ENCODE measurements at regions not wholly inside any gene's neighbourhood (a gene's known extent, or its start where the extent isn't known, plus 50 kb on each side); places are given as distances from the start of the nearest gene placed in this dataset.

DNA sequence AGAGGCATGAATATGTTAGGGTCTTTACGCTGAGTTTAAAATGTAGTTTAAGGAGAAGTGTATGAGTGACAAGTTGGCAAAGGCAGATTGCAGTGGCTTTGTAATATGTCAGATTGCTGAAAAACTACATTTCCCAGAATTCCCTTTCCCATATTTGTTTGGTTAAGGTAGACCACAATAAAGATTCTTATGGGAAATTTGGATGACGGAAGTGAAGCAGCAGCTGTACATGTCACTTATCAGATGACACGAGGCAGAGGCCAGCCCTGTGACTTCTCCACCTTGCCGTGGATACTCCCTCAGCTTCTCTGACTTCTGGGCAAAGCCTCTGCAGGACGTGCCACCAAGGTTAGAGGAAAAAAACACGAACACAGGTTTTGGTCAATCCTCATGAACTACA is 229.7 kb upstream of the DKK2 start:
- H3K36me3 Mint-ChIP-seq (ENCODE audit: low read depth) = no peaks in the 10 kb centered on the region
- H3K27me3 Mint-ChIP-seq = peaks cover 3% of the 10 kb centered on the region
- DNase-seq = no peak
- H3K4me3 Mint-ChIP-seq = no peak overlapping the region
- ChIA-PET CTCF (no interaction called here), POLR2A (no interaction called here)
- no peaks in the 10 kb centered on the region for H3K4me1 Mint-ChIP-seq
- H3K27ac Mint-ChIP-seq = no peak overlapping the region
- no peaks in the 10 kb centered on the region for H3K9me3 Mint-ChIP-seq

- POLR2A ChIA-PET = no interaction called here
- Mint-ChIP-seq H3K4me3 (no peak overlapping the region), H3K9me3 (no peaks in the 10 kb centered on the region), H3K4me1 (no peaks in the 10 kb centered on the region), H3K27ac (no peak overlapping the region), H3K27me3 (peaks cover 9% of the 10 kb centered on the region), H3K36me3 (ENCODE audit: low read depth) (no peaks in the 10 kb centered on the region)
- no peak for DNase-seq
- CTCF ChIA-PET = no interaction called here
Measured at GRCh38 chr4:107261241-107261874, 225.2 kb upstream of the DKK2 start.

DNA sequence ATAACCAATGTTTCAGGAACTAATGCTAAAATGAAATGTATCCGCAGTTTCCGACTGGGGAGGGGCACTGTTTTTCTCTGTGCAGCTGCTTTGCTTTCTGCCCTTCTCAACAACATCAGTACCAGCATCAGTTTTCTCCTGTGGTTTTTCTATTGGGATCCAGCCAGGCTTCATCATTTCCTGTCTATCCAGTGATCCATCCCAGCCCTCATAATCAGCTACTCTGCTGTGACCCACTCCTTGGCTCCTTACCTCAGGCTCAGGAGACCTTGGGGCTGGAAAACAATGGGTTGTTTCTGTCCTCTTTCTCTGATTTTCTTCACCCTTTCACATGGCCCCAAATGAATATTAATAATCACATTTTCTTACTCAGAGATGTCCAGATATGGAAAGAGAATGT is 222.2 kb upstream of the DKK2 start:
- CTCF ChIA-PET = no interaction called here
- no peaks in the 10 kb centered on the region for H3K36me3 Mint-ChIP-seq (ENCODE audit: low read depth)

DNA sequence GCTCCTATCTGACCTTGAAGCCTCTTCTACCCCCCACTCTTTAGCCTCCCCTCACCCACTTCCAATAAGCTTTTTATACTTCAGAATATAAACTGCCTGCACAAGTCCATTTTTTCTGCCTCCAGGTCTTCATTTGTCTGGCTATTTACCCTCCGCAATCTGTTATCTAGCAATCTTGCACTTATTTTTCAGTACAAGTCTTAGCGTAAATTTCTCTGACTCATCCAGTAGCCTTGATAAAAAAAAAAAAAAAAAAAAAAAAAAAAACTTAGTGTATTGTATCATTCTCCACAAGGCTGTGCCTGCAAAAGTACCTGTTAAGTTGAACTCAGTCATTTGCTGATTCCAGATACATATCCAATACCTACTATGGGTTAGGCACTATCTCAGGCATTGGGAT is 219.5 kb upstream of the DKK2 start:
- H3K9me3 Mint-ChIP-seq = no peaks in the 10 kb centered on the region
- H3K27ac Mint-ChIP-seq = no peak overlapping the region
- CTCF ChIA-PET = no interaction called here
- POLR2A ChIA-PET = no interaction called here
- DNase-seq = no peak
- no peak overlapping the region for H3K4me3 Mint-ChIP-seq
- no peaks in the 10 kb centered on the region for H3K4me1 Mint-ChIP-seq
- peaks cover 4% of the 10 kb centered on the region for H3K27me3 Mint-ChIP-seq
- no peaks in the 10 kb centered on the region for H3K36me3 Mint-ChIP-seq (ENCODE audit: low read depth)

More for the DNA sequence above, 222.2 kb upstream of the DKK2 start:
- no peak overlapping the region for H3K27ac Mint-ChIP-seq
- POLR2A ChIA-PET = no interaction called here
- no peaks in the 10 kb centered on the region for H3K4me1 Mint-ChIP-seq
- peaks cover 9% of the 10 kb centered on the region for H3K27me3 Mint-ChIP-seq
- no peak for DNase-seq
- no peak overlapping the region for H3K4me3 Mint-ChIP-seq
- H3K9me3 Mint-ChIP-seq = no peaks in the 10 kb centered on the region

- no peaks in the 10 kb centered on the region for H3K9me3 Mint-ChIP-seq
- POLR2A ChIA-PET = no interaction called here
- H3K27me3 Mint-ChIP-seq = peaks cover 3% of the 10 kb centered on the region
- H3K4me3 Mint-ChIP-seq = no peak overlapping the region
- CTCF ChIA-PET = no interaction called here
- no peaks in the 10 kb centered on the region for H3K36me3 Mint-ChIP-seq (ENCODE audit: low read depth)
- no peak overlapping the region for H3K27ac Mint-ChIP-seq
- H3K4me1 Mint-ChIP-seq = no peaks in the 10 kb centered on the region
- DNase-seq = no peak
Measured at GRCh38 chr4:107255114-107255513, 219.0 kb upstream of the DKK2 start.

DNA sequence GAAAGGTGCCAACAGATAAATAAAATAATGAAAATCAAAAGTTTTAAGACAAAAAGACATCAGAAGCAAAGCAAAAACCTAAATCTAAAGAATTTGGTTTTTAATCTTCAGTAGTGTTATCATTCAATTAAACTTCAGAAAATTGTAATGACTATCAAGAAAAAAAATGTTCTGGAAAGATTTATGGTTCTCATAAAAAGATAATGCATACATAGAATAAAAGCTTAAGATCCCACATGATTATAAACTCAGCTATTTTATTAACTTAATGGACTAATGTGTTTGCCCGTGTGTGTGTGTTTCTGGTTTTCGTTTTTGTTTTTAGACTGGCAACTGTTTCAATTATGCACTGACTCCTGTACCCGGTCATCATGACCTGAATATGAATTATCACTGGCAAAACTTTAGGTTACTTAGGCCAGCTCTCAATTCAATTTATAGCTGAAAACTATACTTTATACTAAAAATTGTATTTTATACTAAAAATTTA is 217.5 kb upstream of the DKK2 start:
- Mint-ChIP-seq H3K9me3 (no peaks in the 10 kb centered on the region), H3K4me3 (no peak overlapping the region), H3K4me1 (no peaks in the 10 kb centered on the region), H3K27ac (no peak overlapping the region), H3K27me3 (peaks cover 3% of the 10 kb centered on the region), H3K36me3 (ENCODE audit: low read depth) (no peaks in the 10 kb centered on the region)
- DNase-seq = no peak
- ChIA-PET CTCF (no interaction called here), POLR2A (no interaction called here)

GRCh38 chr4:107253090-107253489 is 217.0 kb upstream of the DKK2 start:
- no peak overlapping the region for H3K4me3 Mint-ChIP-seq
- ChIA-PET CTCF (no interaction called here), POLR2A (no interaction called here)
- no peak for DNase-seq
- no peaks in the 10 kb centered on the region for H3K9me3 Mint-ChIP-seq
- peaks cover 3% of the 10 kb centered on the region for H3K27me3 Mint-ChIP-seq
- no peak overlapping the region for H3K27ac Mint-ChIP-seq
- H3K4me1 Mint-ChIP-seq = no peaks in the 10 kb centered on the region
- no peaks in the 10 kb centered on the region for H3K36me3 Mint-ChIP-seq (ENCODE audit: low read depth)

- Mint-ChIP-seq H3K27ac (no peak overlapping the region), H3K27me3 (peaks cover 3% of the 10 kb centered on the region), H3K36me3 (ENCODE audit: low read depth) (no peaks in the 10 kb centered on the region), H3K4me3 (no peak overlapping the region), H3K9me3 (no peaks in the 10 kb centered on the region), H3K4me1 (no peaks in the 10 kb centered on the region)
- ChIA-PET CTCF (no interaction called here), POLR2A (no interaction called here)
- DNase-seq = no peak
Measured at GRCh38 chr4:107252571-107252970, 216.5 kb upstream of the DKK2 start.

DNA sequence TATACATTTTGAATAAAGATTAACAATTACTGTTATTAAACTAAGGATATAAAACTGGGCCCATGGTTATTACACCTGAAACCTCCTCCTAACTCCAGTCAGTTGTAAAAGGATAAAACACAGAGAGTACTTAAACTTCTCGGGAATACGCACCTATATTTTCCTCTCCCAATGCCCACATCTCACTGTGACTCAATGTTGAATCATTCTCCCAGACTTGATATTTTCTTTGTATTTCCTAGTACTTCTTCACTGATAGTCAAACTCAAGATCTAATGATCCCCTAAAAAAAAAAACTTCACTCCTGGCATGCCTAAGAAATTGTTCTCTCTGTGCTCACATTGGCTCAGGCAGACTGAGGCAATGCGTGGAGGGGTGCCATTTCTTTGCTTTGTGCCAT is 212.5 kb upstream of the DKK2 start:
- no peak overlapping the region for H3K4me3 Mint-ChIP-seq
- CTCF ChIA-PET = no interaction called here
- POLR2A ChIA-PET = no interaction called here
- no peaks in the 10 kb centered on the region for H3K36me3 Mint-ChIP-seq (ENCODE audit: low read depth)
- no peak for DNase-seq
- H3K9me3 Mint-ChIP-seq = no peaks in the 10 kb centered on the region
- H3K27ac Mint-ChIP-seq = no peak overlapping the region
- H3K4me1 Mint-ChIP-seq = no peaks in the 10 kb centered on the region
- no peaks in the 10 kb centered on the region for H3K27me3 Mint-ChIP-seq

- H3K4me1 Mint-ChIP-seq = no peaks in the 10 kb centered on the region
- ChIA-PET POLR2A (no interaction called here), CTCF (no interaction called here)
- H3K27ac Mint-ChIP-seq = no peak overlapping the region
- DNase-seq = no peak
- no peaks in the 10 kb centered on the region for H3K36me3 Mint-ChIP-seq (ENCODE audit: low read depth)
- H3K4me3 Mint-ChIP-seq = no peak overlapping the region
- H3K27me3 Mint-ChIP-seq = no peaks in the 10 kb centered on the region
- H3K9me3 Mint-ChIP-seq = no peaks in the 10 kb centered on the region
Measured at GRCh38 chr4:107247738-107248137, 211.6 kb upstream of the DKK2 start.

DNA sequence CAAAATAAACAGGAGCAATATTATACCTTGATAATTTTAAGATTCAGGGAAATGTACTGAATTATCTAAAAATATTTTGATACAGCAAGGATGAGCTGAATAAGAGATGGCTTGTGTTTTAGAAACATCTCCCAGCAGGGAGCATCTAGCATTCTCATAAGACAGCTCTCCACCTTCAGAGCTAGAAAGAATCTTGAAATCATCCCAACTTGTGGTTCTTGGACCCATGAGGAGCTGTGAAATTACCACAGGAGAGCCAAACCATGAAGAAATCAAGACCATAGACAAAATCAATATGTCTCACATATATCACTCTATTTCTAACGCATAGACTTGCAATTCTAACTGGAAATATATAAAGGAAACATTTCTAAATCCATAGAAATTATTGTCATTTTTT is 210.6 kb upstream of the DKK2 start:
- CTCF ChIA-PET = interaction anchor here (0.7 kb wide), 1 partner anchor 377 kb away, joined by 3 read pairs; no protein-coding TSS in a partner anchor
- no peaks in the 10 kb centered on the region for H3K36me3 Mint-ChIP-seq (ENCODE audit: low read depth)
- H3K4me1 Mint-ChIP-seq = no peaks in the 10 kb centered on the region
- H3K27ac Mint-ChIP-seq = no peak overlapping the region
- no peaks in the 10 kb centered on the region for H3K27me3 Mint-ChIP-seq
- no peak for DNase-seq
- no peaks in the 10 kb centered on the region for H3K9me3 Mint-ChIP-seq
- H3K4me3 Mint-ChIP-seq = no peak overlapping the region
- POLR2A ChIA-PET = no interaction called here

GRCh38 chr4:107243141-107243781 is 207.1 kb upstream of the DKK2 start:
- Mint-ChIP-seq H3K4me3 (no peak overlapping the region), H3K27me3 (no peaks in the 10 kb centered on the region), H3K9me3 (no peaks in the 10 kb centered on the region), H3K36me3 (ENCODE audit: low read depth) (no peaks in the 10 kb centered on the region), H3K27ac (no peak overlapping the region), H3K4me1 (no peaks in the 10 kb centered on the region)
- ChIA-PET POLR2A (no interaction called here), CTCF (no interaction called here)
- DNase-seq = no peak

GRCh38 chr4:107220976-107221375 is 184.9 kb upstream of the DKK2 start:
- no peaks in the 10 kb centered on the region for H3K27me3 Mint-ChIP-seq
- no peak overlapping the region for H3K4me3 Mint-ChIP-seq
- H3K4me1 Mint-ChIP-seq = no peaks in the 10 kb centered on the region
- ChIA-PET CTCF (no interaction called here), POLR2A (no interaction called here)
- H3K27ac Mint-ChIP-seq = no peak overlapping the region
- H3K9me3 Mint-ChIP-seq = no peaks in the 10 kb centered on the region
- DNase-seq = no peak
- no peaks in the 10 kb centered on the region for H3K36me3 Mint-ChIP-seq (ENCODE audit: low read depth)

DNA sequence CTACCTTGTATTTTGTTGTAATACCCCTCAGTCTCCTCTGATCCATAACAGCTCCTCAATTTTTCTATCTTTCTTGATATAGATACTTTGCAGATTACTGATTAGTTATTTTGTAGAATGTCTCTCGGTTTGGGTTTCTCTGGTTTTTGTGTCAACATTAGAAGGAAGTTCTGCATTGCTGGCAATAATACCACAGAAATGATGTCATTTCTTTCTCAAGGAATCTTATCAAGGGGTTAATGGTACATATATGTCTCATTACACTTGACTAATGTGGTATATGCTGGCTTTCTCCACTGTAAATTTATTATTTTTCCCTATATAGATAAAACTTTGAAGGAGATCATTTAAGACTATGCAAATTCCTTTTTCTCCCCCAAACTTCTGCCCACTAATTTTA is 183.6 kb upstream of the DKK2 start:
- no peak for DNase-seq
- Mint-ChIP-seq H3K27me3 (no peaks in the 10 kb centered on the region), H3K4me1 (no peaks in the 10 kb centered on the region), H3K4me3 (no peak overlapping the region), H3K36me3 (ENCODE audit: low read depth) (no peaks in the 10 kb centered on the region), H3K9me3 (no peaks in the 10 kb centered on the region), H3K27ac (no peak overlapping the region)
- POLR2A ChIA-PET = no interaction called here
- CTCF ChIA-PET = no interaction called here
